HG03565 (cell line): ENCODE measurements at regions not wholly inside any gene's neighbourhood (a gene's known extent, or its start where the extent isn't known, plus 50 kb on each side); places are given as distances from the start of the nearest gene placed in this dataset.

ENCODE experiments used
- ATAC-seq: cut with Tn5 transposase; IDR thresholded peaks from one replicate; pipeline ENCODE4 v1.9.1; 2021; ENCODE audit warnings: mild to moderate bottlenecking, moderate library complexity; ENCODE audit not compliant: unreplicated experiment

- no peak for ATAC-seq
These were observed 124.0 kb upstream of the PPARGC1A start for GRCh38 chr4:24013668-24014422.

GRCh38 chr4:24010994-24011393, 121.1 kb upstream of the PPARGC1A start:
- no peak for ATAC-seq

- no peak for ATAC-seq
These were observed 120.7 kb upstream of the PPARGC1A start for GRCh38 chr4:24010573-24010972.

GRCh38 chr4:24007860-24008261, 118.0 kb upstream of the PPARGC1A start:
- ATAC-seq, result no peak

- no peak for ATAC-seq
These were observed 116.4 kb upstream of the PPARGC1A start for GRCh38 chr4:24006269-24006668.

- no peak for ATAC-seq
These were observed 114.1 kb upstream of the PPARGC1A start for GRCh38 chr4:24003926-24004325.

GRCh38 chr4:24003496-24003895, 113.6 kb upstream of the PPARGC1A start:
- ATAC-seq, result no peak

GRCh38 chr4:24002330-24002966, 112.6 kb upstream of the PPARGC1A start:
- ATAC-seq, result no peak

- ATAC-seq, result no peak
These were observed 111.9 kb upstream of the PPARGC1A start for GRCh38 chr4:24001486-24002329.

- no peak for ATAC-seq
These were observed 110.6 kb upstream of the PPARGC1A start for GRCh38 chr4:24000470-24000831.

- no peak for ATAC-seq
These were observed 110.0 kb upstream of the PPARGC1A start for GRCh38 chr4:23999714-24000469.

- no peak for ATAC-seq
These were observed 103.5 kb upstream of the PPARGC1A start for GRCh38 chr4:23993373-23993772.

- no peak for ATAC-seq
These were observed 101.6 kb upstream of the PPARGC1A start for GRCh38 chr4:23991444-23991843.

- no peak for ATAC-seq
These were observed 96.4 kb upstream of the PPARGC1A start for GRCh38 chr4:23986270-23986669.

GRCh38 chr4:23981328-23981727, 91.5 kb upstream of the PPARGC1A start:
- ATAC-seq, result no peak

GRCh38 chr4:23979534-23979933, 89.7 kb upstream of the PPARGC1A start:
- ATAC-seq, result no peak

- no peak for ATAC-seq
These were observed 88.2 kb upstream of the PPARGC1A start for GRCh38 chr4:23978002-23978401.

- ATAC-seq, result no peak
These were observed 86.6 kb upstream of the PPARGC1A start for GRCh38 chr4:23976423-23976822.

- ATAC-seq, result no peak
These were observed 83.5 kb upstream of the PPARGC1A start for GRCh38 chr4:23973308-23973855.

- ATAC-seq, result no peak
These were observed 83.0 kb upstream of the PPARGC1A start for GRCh38 chr4:23972805-23973204.

- no peak for ATAC-seq
These were observed 82.3 kb upstream of the PPARGC1A start for GRCh38 chr4:23972187-23972586.
